ENCODE measurements at regions not wholly inside any gene's neighbourhood (a gene's known extent, or its start where the extent isn't known, plus 50 kb on each side); places are given as distances from the start of the nearest gene placed in this dataset.
A peak's percentile ranks its signal among the peaks of the same experiment; 100 is the strongest.
"Not testable (repeated sequence)": the region's sequence is repeated elsewhere in the genome, so short reads cannot be mapped to it uniquely, and the experiment has no call there.

- DNase-seq (no peak), ATAC-seq (peak; percentile 10 to 75)
- intact Hi-C loops (cut with DNase I), result no loop called here
Observed at GRCh38 chr15:100762913-100763834, 116.5 kb upstream of the ALDH1A3 start.

- DNase-seq, result no peak
Observed at GRCh38 chr15:100763835-100764750, 115.5 kb upstream of the ALDH1A3 start.

GRCh38 chr15:100764778-100765466 lies 114.7 kb upstream of the ALDH1A3 start:
- no peak for ATAC-seq
- no peak for DNase-seq
- intact Hi-C loops (cut with DNase I), result no loop called here

More at GRCh38 chr15:100763835-100764750, 115.5 kb upstream of the ALDH1A3 start:
- ATAC-seq, result no peak
- intact Hi-C loops (cut with DNase I), result no loop called here

GRCh38 chr15:100765467-100766241 lies 114.0 kb upstream of the ALDH1A3 start:
- DNase-seq, result no peak
- intact Hi-C loops (cut with DNase I), result no loop called here

GRCh38 chr15:100766243-100767000 lies 113.2 kb upstream of the ALDH1A3 start:
- DNase-seq (no peak), ATAC-seq (no peak)
- intact Hi-C loops (cut with DNase I), result no loop called here

More at GRCh38 chr15:100765467-100766241, 114.0 kb upstream of the ALDH1A3 start:
- no peak for ATAC-seq

GRCh38 chr15:100767001-100767825 lies 112.4 kb upstream of the ALDH1A3 start:
- DNase-seq (no peak), ATAC-seq (no peak)
- intact Hi-C loops (cut with DNase I), result no loop called here

GRCh38 chr15:100768501-100768931 lies 111.1 kb upstream of the ALDH1A3 start:
- DNase-seq (no peak), ATAC-seq (no peak)
- intact Hi-C loops (cut with DNase I), result no loop called here

GRCh38 chr15:100769043-100769974 lies 110.3 kb upstream of the ALDH1A3 start:
- intact Hi-C loops (cut with DNase I), result no loop called here
- no peak for ATAC-seq
- no peak for DNase-seq

- DNase-seq, result no peak
- intact Hi-C loops (cut with DNase I), result no loop called here
- no peak for ATAC-seq
Observed at GRCh38 chr15:100769975-100770340, 109.7 kb upstream of the ALDH1A3 start.

- ATAC-seq (no peak), DNase-seq (no peak)
- intact Hi-C loops (cut with DNase I), result no loop called here
Observed at GRCh38 chr15:100770661-100771584, 108.7 kb upstream of the ALDH1A3 start.

GRCh38 chr15:100771746-100772145 lies 107.9 kb upstream of the ALDH1A3 start:
- ATAC-seq, result peak in 1 of 2 donors; percentile 60
- intact Hi-C loops (cut with DNase I), result no loop called here
- no peak for DNase-seq

GRCh38 chr15:100772478-100772877 lies 107.2 kb upstream of the ALDH1A3 start:
- no peak for ATAC-seq
- DNase-seq, result no peak
- intact Hi-C loops (cut with DNase I), result no loop called here

- intact Hi-C loops (cut with DNase I), result no loop called here
- DNase-seq (no peak), ATAC-seq (no peak)
Observed at GRCh38 chr15:100772892-100773520, 106.6 kb upstream of the ALDH1A3 start.

- ATAC-seq; DNase-seq; intact Hi-C loops (cut with DNase I): not testable (repeated sequence)
Observed at GRCh38 chr15:100774044-100774443, 105.6 kb upstream of the ALDH1A3 start.
